HG03060 (cell line): ENCODE measurements at regions not wholly inside any gene's neighbourhood (a gene's known extent, or its start where the extent isn't known, plus 50 kb on each side); places are given as distances from the start of the nearest gene placed in this dataset.

Experiments used
- ATAC-seq: cut with Tn5 transposase; IDR thresholded peaks from one replicate; pipeline ENCODE4 v1.9.1; 2021; ENCODE audit warnings: low read depth, moderate number of reproducible peaks; ENCODE audit not compliant: unreplicated experiment

DNA sequence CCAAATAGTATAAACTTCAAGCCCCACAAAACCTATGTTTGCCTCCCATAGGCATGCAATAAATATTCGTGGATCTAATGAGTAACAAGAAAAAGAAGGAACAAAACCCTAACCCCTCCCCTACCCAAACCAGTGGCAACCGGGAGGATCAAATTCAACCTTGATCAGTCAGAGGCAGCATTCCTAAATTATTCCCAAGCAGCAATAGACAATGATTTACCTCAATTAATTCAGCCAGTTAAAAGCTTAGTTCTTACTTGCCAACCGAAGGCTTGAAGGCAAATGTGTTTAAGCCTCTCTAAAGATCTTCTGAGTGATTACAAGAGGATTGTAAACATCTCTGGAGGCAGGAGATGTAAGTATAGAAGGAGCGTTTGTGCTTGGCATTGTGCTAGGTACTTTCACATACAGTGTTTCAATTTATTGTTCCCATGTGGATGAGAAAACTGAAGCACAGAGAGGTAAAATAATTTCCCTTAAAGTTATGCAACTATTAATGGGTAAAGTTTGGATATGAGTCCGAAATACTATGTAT is 197.7 kb downstream of the MTX2 start:
- ATAC-seq: no peak

- ATAC-seq: no peak
These were observed 198.4 kb downstream of the MTX2 start for GRCh38 chr2:176467595-176467994.

- no peak for ATAC-seq
These were observed 199.3 kb downstream of the MTX2 start for GRCh38 chr2:176468457-176469113.

GRCh38 chr2:176470713-176471112 is 201.5 kb downstream of the MTX2 start:
- no peak for ATAC-seq

DNA sequence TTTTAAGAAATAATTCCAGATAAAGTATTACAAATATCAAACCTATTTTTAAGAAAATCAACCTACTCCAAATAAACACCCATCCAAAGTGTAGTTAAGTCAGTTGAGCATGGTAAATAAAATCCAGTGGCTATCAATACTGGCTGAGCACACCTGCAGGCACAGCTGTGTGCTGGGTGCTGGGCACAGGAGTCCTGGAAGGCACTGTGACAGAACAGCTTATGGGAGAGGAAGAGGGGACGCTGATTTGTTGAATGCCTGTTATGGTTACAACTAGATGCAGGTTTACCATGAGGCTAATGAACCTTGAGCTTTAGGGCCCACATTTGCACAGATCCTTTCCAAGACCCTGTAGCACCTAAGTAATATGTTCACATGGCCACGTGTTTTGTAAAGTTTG is 202.7 kb downstream of the MTX2 start:
- no peak for ATAC-seq

GRCh38 chr2:176473177-176473576 is 203.9 kb downstream of the MTX2 start:
- ATAC-seq: no peak

DNA sequence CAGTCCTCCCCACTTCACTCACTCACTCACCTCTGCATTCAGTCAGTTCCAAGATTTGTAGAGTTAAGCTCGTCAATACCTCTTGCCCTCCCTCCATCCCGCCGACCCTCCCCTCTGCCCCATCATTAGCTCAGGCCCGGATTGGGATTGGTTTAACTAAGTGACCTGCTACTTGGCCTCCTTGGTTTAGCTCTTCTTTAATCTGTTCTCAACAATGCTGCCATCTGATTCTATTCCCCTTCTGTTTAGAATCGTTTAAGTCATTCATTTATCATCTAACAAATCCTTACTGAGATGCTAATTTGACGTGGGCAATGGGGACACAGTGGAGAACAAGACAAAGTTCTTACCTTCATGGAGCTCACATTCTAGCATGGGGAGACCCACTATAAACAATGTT is 204.6 kb downstream of the MTX2 start:
- ATAC-seq: no peak

GRCh38 chr2:176477336-176477735 is 208.1 kb downstream of the MTX2 start:
- ATAC-seq: no peak

DNA sequence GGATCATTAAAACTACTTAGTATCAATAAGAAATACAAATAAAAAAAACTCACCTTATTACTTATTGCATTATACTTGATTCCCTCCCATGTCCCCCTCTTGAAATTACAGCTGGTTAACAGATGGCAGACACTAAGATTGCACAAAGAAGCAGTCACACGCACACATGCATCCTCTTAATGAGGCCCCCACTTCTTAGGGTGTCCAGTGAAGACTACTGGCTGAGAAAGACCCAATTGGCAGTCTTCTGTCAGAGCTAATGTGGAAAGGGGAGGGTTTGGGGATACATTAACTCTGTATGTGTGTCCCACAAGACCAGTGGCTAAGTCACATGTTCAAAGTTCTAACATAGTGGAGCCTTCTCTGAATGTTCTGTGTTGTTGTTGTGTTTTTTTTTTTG is 210.7 kb downstream of the MTX2 start:
- ATAC-seq: no peak

- no peak for ATAC-seq
These were observed 212.9 kb downstream of the MTX2 start for GRCh38 chr2:176482107-176482506.

DNA sequence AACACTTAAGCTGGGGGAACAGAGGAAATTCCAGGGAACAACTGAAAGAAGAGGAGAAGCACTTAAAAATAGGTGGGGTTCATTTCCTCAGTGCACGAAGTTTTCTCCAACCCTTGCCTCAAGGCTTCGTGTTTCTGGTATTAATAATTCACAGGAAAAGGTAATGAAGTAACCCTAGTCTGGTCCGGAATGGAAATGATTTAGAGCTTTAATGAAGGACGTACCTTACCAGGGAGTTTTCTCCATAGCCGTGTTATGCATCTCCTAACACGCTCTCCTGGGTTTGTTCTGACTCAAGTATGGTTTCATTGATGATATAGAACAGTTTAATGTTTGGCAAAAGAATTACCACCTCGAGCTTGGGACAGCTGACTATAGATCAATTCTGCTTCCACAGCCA is 214.2 kb downstream of the MTX2 start:
- no peak for ATAC-seq

- ATAC-seq: no peak
These were observed 214.8 kb downstream of the MTX2 start for GRCh38 chr2:176483901-176484568.

DNA sequence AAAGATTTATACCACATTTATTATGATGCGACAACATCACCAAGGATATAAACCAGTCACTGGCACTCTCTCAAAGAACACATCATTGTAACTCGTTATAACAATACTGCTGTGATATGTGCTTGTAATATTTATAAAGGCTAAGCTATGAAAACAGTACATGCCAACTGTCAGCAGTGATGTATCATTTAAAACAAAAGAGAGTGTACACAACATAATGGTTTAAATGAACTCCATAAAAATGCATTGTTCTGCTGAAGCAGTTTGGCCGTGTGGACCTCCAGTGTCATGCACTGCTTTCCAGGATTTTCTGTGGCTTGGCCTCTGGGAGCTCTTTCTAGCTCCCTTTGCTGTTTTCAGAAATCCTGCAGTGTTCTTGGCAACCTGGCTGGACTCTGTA is 215.6 kb downstream of the MTX2 start:
- ATAC-seq: no peak

DNA sequence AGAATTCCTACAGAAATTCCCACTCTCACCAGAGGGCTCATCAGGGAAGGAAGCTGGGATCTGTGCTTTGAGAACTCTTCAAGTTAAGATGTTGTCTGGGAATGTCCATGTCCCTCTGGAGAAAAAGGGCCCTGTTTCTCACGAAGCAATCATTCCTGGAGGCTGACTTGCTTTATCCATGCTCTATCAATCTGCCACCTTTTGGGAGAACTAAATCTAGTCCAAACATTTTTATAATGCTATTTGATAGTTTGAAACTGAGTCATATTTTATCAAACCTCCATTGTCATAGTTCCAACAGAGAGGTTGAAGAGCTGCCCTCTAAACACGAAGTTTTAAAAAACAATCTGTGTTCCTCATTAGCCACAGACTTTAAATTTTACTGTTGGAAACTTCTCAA is 219.2 kb downstream of the MTX2 start:
- no peak for ATAC-seq

DNA sequence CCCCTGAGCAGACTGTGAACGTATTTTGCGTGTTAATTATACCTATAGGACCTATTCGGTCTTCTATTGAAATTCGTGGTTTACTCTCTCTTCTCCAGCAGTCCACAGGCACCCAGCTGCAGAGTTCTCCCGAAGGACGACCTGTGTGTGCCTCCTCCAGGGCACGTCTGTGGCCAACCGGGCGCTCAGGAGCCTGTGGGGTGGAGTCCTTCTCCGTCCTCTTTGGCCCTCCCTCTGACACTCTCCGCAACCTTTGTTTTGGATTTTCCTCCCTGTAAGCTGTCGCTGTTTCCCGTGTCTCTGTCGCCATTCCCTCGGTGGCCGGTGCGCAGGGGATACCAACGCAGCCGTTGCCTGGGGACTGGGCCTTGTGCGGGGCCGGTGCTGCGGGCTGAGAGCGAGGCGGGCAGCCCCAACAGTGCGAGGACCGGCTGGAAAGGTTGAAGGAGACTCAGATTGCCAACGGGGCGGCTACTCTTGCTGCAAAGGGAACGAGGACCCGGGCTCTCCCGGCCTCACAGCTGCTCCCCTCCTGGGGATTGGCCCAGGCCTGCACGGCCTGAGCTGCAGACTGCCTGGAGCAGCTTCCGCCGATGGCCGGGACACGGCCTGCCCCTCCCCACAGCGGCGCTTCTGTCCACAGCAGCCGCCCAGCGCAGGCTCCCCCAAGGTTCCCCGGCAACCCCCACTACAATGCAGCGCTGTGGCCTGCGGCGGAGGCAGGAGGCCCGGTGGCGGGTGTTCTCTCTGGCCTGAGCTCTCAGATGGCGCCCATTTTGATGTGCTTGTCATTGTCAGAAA is 221.0 kb downstream of the MTX2 start:
- no peak for ATAC-seq

- peak; percentile 85 for ATAC-seq
These were observed 222.1 kb downstream of the MTX2 start for GRCh38 chr2:176491172-176491904.

GRCh38 chr2:176492583-176492982 is 223.3 kb downstream of the MTX2 start:
- no peak for ATAC-seq

DNA sequence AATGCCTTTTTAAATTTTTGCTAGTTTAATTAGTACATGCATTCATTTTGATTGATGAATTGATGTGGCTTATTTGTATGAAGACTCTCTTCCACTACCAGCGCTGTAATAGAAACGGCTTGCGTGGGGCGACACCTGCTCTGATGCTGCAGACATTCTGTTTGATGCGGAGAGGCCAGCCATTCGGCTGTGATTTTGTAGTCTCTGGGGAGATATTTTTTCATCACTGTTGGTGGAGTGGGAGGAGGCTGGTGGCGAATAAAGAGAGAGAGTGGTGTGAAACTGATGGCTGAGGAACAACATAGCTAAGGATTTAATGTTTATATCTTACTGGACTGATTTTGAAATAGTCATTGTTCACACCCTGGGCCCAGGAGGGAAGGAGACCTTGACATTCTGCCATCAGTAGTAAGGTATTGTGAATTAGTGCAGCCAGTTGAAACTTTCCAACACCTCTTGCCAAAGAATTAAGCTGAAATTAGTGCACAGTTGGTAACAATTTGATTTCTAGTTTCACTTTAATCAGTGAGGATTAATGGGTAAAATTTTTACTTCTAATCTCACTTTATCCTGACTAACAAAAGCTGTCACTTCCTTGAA is 224.1 kb downstream of the MTX2 start:
- no peak for ATAC-seq

DNA sequence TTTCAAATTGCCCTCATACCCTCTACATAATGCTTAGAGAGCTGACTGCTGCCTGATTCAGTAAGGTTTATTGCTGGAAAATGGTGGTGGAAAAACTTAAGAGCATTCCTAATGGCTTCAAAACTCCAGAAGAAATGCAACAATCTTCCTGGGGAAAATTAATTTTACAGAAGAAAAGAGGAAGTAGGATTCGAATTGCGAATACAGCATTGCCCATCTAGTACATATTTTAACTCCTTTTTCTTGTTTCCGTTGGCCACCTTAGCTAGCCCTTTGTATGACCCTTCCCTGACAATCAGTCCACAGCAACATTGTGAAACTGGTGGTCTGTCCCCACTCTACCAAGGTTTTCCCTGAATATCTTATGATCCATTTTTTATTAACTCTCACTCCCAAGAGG is 224.7 kb downstream of the MTX2 start:
- no peak for ATAC-seq

DNA sequence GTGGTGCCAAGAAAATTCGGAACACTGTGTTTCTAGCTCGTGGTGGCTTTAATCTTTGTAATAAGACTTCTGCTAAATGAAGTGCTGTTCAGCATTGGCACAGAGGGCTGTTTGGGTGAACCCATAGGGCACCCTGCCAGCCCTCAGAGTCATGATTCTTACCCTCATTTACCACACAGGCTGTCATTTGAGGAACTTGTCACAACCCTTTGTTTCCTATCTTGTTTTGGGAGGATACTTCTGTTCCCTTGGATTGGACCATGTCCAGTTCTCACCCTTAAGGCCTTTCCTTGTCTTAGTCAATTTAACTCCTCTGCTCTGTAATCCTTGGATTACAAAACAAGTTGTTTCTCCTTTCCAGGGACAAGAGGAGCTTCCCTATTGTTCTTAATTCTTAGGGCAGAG is 225.7 kb downstream of the MTX2 start:
- no peak for ATAC-seq
